Left lung (tissue), 4 donors: ENCODE measurements at regions not wholly inside any gene's neighbourhood (a gene's known extent, or its start where the extent isn't known, plus 50 kb on each side); places are given as distances from the start of the nearest gene placed in this dataset.

ENCODE experiments used
- ATAC-seq: fragments of 200-7000 bp; cut with Tn5 transposase; one replicate; pipeline ENCODE4 v1.9.1; 2020; ENCODE audit warnings: moderate library complexity
- DNase-seq, 4 donors: peaks; one replicate each; pipeline ENCODE4 v3.0.0-alpha.2; 2013 to 2020
- H3K27ac ChIP-seq, 2 donors: fragments of 200-600 bp; sonication (generic) in 1 of 2; one replicate each; pipeline versions ENCODE4 v1.5.0 to v1.8.0; 2020 to 2021
- H3K27me3 ChIP-seq, 2 donors: fragments of 200-600 bp; sonication (generic) in 1 of 2; one replicate each; pipeline versions ENCODE4 v1.5.0 to v1.8.0; 2020 to 2021
- H3K36me3 ChIP-seq, 2 donors: fragments of 200-600 bp; sonication (generic) in 1 of 2; one replicate each; pipeline versions ENCODE4 v1.5.0 to v1.8.0; 2020 to 2021
- H3K4me1 ChIP-seq, 2 donors: fragments of 200-600 bp; one replicate each; pipeline ENCODE4 v1.8.0; 2021
- H3K4me3 ChIP-seq, 2 donors: fragments of 200-600 bp; sonication (generic) in 1 of 2; one replicate each; pipeline versions ENCODE4 v1.5.0 to v1.8.0; 2020 to 2021; ENCODE audit warnings: mild to moderate bottlenecking in 1 of 2
- H3K9me3 ChIP-seq, 2 donors: fragments of 200-600 bp; sonication (generic) in 1 of 2; one replicate each; pipeline versions ENCODE4 v1.5.0 to v1.8.0; 2020 to 2021
- CTCF ChIP-seq, 2 donors: fragments of 200-600 bp; sonication (generic) in 1 of 2; IDR thresholded peaks; one replicate each; pipeline versions ENCODE4 v1.5.0 to v1.8.0; 2021; ENCODE audit warnings: antibody characterized with exemption in 2 of 2
- intact Hi-C, 2 donors: fragments of 100-400 bp; cut with DNase I; formaldehyde crosslinking; loops; one replicate each; pipeline versions ENCODE4 v1.11.2 to v1.14.2; 2022
- donor health status: DM: no; HTN: yes; CAD: no.
- donor health status: DM: no; HTN: no; CAD: no.

GRCh38 chr22:27613099-27614005, 188.2 kb downstream of the MN1 start:
- no peak for DNase-seq
- no peak for TF ChIP-seq CTCF (IDR thresholded peaks at IDR 0.05)

GRCh38 chr22:27614006-27614649, 187.4 kb downstream of the MN1 start:
- Histone ChIP-seq H3K9me3 (no peaks in the 10 kb centered on the region), H3K27ac (no peak overlapping the region), H3K27me3 (peaks cover 16 to 54% of the 10 kb centered on the region in 2 donors), H3K4me3 (no peak overlapping the region), H3K4me1 (peaks cover 0 to 6% of the 10 kb centered on the region in 2 donors), H3K36me3 (no peaks in the 10 kb centered on the region)
- DNase-seq (no peak), ATAC-seq (no peak)
- intact Hi-C loops, result no loop called here
- no peak for TF ChIP-seq CTCF (IDR thresholded peaks at IDR 0.05)

More at GRCh38 chr22:27613099-27614005, 188.2 kb downstream of the MN1 start:
- peaks cover 0 to 6% of the 10 kb centered on the region in 2 donors for H3K4me1 ChIP-seq
- no peaks in the 10 kb centered on the region for H3K36me3 ChIP-seq
- ATAC-seq, result no peak
- peaks cover 16 to 55% of the 10 kb centered on the region in 2 donors for H3K27me3 ChIP-seq
- no peak overlapping the region for H3K4me3 ChIP-seq
- H3K9me3 ChIP-seq, result no peaks in the 10 kb centered on the region
- intact Hi-C loops, result no loop called here
- H3K27ac ChIP-seq, result no peak overlapping the region

- TF ChIP-seq CTCF (IDR thresholded peaks at IDR 0.05), result no peak
- H3K36me3 ChIP-seq, result no peaks in the 10 kb centered on the region
- ATAC-seq (no peak), DNase-seq (no peak)
- H3K27me3 ChIP-seq, result peaks cover 16 to 49% of the 10 kb centered on the region in 2 donors
- no peaks in the 10 kb centered on the region for H3K9me3 ChIP-seq
- H3K27ac ChIP-seq, result no peak overlapping the region
- peaks cover 0 to 6% of the 10 kb centered on the region in 2 donors for H3K4me1 ChIP-seq
- H3K4me3 ChIP-seq, result no peak overlapping the region
- intact Hi-C loops, result no loop called here
Measured at GRCh38 chr22:27614650-27615007, 186.9 kb downstream of the MN1 start.

- Histone ChIP-seq H3K36me3 (no peaks in the 10 kb centered on the region), H3K9me3 (no peaks in the 10 kb centered on the region), H3K4me3 (no peak overlapping the region), H3K27me3 (peaks cover 16 to 44% of the 10 kb centered on the region in 2 donors), H3K27ac (no peak overlapping the region), H3K4me1 (peaks cover 0 to 6% of the 10 kb centered on the region in 2 donors)
- DNase-seq (no peak), ATAC-seq (no peak)
- intact Hi-C loops, result no loop called here
- TF ChIP-seq CTCF (IDR thresholded peaks at IDR 0.05), result no peak
Measured at GRCh38 chr22:27615408-27615807, 186.1 kb downstream of the MN1 start.

GRCh38 chr22:27616033-27616432, 185.5 kb downstream of the MN1 start:
- H3K4me1 ChIP-seq, result peaks cover 0 to 6% of the 10 kb centered on the region in 2 donors
- TF ChIP-seq CTCF (IDR thresholded peaks at IDR 0.05), result no peak
- ATAC-seq (no peak), DNase-seq (no peak)
- H3K9me3 ChIP-seq, result no peaks in the 10 kb centered on the region
- peaks cover 16 to 44% of the 10 kb centered on the region in 2 donors for H3K27me3 ChIP-seq
- intact Hi-C loops, result no loop called here
- H3K4me3 ChIP-seq, result no peak overlapping the region
- H3K36me3 ChIP-seq, result no peaks in the 10 kb centered on the region
- no peak overlapping the region for H3K27ac ChIP-seq
